GM19324 (cell line): ENCODE measurements at regions not wholly inside any gene's neighbourhood (a gene's known extent, or its start where the extent isn't known, plus 50 kb on each side); places are given as distances from the start of the nearest gene placed in this dataset.
"Not testable (repeated sequence)": the region's sequence is repeated elsewhere in the genome, so short reads cannot be mapped to it uniquely, and the experiment has no call there.

ENCODE experiments used
- ATAC-seq: cut with Tn5 transposase; IDR thresholded peaks from one replicate; pipeline ENCODE4 v1.9.1; 2021; ENCODE audit warnings: mild to moderate bottlenecking, moderate library complexity; ENCODE audit not compliant: unreplicated experiment, low FRiP score

DNA sequence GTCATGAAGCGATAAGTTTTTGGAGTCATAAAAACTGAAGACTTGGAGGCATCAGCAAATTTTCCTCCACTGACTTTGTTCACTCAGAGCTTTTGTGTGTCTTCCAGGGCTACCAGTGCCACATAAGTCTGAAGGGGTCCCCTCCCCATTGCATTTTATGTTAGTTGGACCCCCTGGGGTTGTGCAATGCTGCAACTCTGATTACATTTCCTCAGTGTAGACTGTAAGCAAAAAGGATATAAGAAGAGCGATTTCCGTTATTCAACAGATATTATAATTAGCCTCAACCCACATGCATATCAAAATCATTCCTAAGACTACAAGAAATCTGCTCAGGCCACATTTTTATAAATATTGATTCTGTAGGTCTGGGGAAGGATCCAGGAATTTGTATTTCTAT is 324.0 kb downstream of the TDRD3 start:
- no peak for ATAC-seq

- no peak for ATAC-seq
Observed at GRCh38 chr13:60720590-60720989, 323.6 kb downstream of the TDRD3 start.

- ATAC-seq: no peak
Observed at GRCh38 chr13:60716313-60716712, 319.3 kb downstream of the TDRD3 start.

DNA sequence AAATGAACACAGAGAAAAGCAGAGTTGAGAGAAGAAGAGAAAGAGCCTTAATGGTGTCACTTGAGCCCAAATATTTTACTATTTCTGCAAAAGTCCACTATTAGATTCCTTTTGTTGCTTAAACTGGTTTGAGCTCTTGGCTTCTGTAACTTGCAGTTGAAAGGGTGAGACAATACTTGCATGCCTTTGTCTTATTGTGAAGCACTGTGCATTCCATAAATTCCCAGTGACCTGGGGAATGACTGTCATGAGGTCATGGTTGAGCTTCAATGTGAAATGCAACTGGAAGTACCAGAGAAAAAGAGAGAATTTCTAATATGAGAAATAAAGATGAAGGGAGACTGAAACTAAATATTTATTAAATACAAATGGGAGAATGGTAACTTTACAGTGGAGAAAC is 310.9 kb downstream of the TDRD3 start:
- ATAC-seq: no peak

DNA sequence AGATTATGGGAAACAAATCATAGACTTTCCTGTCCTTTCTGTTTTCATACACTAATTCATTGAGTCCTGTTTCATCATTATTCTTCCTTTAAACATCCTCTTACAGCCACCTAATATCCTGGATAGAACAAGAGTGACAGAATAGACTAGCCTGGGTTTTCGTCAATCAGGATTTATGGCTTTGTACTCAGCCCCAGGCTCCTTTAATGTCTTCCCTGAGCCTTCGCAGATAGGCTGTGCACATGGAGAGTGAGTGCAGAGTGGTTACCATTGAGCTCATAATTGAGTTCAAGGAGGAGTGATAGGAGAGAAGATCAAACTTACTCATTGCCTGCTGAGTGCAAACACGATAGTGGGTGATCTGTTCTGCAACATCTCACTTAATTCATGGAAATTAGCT is 304.9 kb downstream of the TDRD3 start:
- no peak for ATAC-seq

- no peak for ATAC-seq
Observed at GRCh38 chr13:60700994-60701393, 304.0 kb downstream of the TDRD3 start.

- no peak for ATAC-seq
Observed at GRCh38 chr13:60699636-60700035, 302.6 kb downstream of the TDRD3 start.

DNA sequence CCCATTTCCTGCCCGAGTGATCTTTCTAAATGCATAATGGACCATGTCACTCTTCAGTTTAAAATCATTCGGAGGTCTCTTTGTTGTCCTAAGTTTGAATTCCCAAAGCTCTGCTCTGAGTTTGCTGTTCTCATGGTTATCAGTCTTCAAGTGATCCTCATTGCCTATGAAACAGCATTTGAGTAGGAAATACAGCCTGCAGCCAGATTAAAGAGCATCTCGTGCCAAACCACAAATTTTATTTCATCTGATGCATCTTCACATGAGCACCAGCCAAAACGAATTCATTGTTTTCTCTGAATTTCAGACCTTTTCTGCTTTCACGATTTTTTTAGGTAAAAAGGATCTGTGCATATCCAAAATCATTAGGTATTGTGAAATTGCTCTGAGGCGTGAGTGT is 299.6 kb downstream of the TDRD3 start:
- no peak for ATAC-seq

DNA sequence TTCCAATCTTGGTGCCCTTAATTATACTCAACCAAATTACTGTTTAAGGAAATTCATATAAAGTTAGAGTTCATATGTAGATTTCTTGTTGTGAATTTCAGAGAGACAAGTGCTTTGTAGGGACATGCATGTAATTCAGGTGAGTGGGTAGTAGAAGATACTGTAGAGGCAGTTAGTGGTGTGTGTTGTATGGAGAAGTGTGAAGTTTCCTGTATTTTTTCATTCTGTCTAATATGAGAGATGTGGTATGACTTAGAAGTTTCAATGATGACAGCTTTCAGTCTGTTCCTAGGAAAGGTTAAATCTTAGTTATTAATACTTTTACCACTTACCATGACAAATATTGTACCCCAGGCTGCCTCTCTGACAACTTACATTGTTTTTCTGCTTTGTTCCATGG is 294.2 kb downstream of the TDRD3 start:
- ATAC-seq: no peak

DNA sequence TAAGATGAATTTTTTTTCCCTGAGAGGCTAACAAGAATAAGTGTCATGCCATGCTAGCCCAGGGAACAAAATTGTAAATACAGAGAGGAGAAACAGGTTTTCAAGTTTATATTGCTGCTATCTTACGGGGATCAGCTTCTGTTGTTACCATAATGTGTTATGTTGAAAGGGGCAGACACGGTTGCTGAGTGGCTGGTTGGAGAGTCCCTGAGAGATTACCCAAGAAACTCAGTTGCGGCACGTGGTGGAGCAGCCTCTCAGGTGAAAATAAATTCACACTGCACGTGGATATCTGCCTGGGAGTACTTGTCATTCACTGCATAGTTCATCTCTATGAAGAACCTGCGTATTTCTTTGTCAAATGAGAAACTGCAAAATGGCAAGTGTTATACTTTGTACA is 293.6 kb downstream of the TDRD3 start:
- no peak for ATAC-seq

DNA sequence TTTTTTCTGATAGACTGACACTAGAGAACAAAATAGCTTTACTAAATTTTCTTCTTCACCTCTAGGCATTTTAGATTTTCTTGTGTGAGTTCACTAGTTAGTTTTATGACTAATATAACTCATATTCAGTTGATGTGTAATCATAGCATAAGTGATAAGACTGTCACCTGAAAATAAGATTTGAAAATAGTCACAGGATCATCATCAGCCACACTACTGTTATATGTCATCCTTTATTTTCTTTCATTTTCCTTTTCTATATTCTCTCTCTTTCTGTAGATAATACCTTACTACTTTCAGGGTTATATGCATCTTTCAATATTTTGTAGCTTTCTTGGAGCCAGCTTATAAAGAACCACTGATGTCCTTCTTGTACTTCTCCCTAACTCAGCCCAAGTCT is 292.6 kb downstream of the TDRD3 start:
- ATAC-seq: no peak

DNA sequence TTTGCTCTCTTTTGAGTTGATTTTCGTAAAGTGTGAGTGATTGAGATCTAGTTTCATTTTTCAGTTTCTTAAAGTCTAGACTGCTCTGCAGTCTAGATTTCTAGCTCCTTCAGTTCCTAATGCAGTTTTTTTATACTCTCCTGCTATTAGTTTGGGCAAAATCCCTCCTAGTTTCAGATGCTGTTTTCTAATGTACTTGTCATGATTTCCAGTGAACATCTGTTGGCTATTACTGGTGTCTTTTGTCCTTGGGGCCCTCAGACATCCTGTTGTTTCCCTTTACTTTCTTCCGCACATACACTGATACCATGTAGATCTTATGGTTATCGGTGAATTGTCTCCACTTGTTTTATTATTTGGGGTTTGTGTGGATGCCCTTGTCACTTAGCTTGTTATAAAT is 292.1 kb downstream of the TDRD3 start:
- no peak for ATAC-seq

- ATAC-seq: no peak
Observed at GRCh38 chr13:60679928-60680694, 283.1 kb downstream of the TDRD3 start.

DNA sequence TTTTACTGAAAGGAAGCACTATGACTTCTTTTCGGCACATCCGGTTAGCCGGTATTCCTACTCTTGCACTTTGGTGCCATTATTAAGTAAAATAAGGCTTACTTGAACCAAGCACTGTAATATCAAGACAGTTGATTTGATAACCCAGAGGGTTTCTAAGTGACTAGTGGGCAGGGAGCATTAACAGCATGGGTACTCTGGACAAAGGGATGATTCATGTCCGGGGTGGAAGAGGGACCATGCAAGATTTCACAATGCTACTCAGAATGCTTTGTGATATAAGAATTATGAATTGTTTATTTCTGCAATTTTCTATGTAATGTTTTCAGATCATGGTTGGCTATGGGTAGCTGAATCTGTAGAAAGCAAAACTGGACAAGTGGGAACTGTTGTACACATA is 282.1 kb downstream of the TDRD3 start:
- ATAC-seq: no peak

- no peak for ATAC-seq
Observed at GRCh38 chr13:60671386-60671785, 274.4 kb downstream of the TDRD3 start.

DNA sequence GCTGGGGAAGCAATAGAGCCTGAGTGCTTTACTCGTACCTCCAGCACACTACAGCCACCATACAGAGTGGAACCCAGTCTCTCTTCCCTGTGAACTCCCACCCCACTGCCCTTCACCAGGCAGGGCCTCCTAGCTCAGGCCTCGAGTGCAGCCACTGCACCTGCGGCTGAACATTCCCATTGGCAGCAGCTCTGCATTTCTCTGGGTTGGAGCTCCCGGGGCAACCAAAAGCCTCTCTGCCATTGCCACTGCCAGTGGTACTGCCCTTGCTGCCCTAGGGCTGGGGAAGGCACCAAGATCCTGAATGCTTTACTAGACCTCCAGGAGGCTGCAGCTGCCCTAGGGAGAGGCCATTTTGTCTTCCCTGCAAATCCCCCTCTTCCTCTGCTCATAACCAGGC is 266.8 kb downstream of the TDRD3 start:
- no peak for ATAC-seq

DNA sequence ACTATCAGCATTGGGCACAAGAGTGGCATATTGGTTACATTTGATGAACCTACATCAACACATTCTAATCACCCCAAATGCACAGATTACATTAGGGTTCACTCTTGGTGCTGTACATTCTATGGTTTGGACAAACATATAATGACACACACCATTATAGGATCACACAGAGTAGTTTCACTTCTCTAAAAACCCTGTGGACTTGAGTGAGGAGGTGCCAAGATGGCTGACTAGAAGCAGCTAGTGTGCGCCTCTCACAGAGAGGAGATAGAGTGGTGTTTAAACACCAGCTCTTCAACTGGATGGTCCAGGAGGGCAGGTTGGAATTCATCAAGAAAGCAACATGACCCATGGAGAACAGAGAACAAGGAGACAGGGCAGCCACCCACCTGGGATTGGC is 265.6 kb downstream of the TDRD3 start:
- no peak for ATAC-seq

DNA sequence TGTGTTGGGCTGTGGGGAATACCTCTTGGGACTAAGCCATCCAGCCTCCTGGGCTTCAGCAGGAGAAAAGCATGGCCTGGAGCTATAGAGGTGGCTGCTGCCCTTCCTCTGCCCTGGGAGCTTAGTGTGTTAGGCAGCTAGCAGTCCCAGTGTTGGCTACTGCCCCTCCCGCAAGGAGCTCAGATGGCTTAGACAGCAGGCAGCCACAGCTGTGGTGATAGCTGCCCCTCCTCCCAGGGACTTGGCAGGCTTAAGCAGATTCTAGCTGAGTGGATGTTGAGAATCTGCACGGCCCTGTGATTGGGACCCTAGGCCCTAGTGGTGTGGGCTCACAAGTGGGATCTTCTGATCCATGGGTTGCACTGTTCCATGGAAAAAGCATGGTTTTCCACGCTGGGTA is 264.5 kb downstream of the TDRD3 start:
- no peak for ATAC-seq

DNA sequence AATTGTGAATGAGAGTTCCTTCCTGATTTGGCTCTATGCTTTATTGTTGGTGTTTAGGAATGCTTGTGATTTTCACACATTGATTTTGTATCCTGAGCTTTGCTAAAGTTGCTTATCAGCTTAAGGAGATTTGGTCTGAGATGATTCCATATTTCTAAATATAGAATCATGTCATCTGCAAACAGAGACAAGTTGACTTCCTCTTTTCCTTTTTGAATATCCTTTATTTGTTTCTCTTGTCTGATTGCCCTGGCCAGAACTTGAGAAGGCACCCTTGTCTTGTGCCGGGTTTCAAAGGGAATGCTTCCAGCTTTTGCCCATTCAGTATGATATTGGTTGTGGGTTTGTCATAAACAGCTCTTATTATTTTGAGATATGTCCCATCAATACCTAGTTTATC is 260.6 kb downstream of the TDRD3 start:
- ATAC-seq: not testable (repeated sequence)

GRCh38 chr13:60655256-60655655 is 258.2 kb downstream of the TDRD3 start:
- ATAC-seq: no peak

DNA sequence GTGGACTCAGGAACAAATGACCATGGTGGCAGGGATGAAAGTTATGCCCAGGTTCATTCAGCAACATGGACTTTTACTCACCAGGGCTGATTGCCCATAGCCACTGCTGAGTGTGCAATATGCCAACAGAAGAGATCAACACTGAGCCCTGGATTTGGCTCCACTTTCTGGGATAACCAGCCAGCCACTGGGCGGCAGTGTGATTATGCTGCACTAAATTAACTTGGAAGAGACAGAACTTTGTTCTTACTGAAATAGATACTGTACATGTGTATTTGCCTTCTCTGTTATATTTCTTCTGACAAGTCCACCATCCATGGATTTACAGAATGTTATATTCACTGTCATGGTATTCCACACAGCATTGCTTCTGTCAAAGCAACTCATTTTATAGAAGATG is 257.4 kb downstream of the TDRD3 start:
- no peak for ATAC-seq

DNA sequence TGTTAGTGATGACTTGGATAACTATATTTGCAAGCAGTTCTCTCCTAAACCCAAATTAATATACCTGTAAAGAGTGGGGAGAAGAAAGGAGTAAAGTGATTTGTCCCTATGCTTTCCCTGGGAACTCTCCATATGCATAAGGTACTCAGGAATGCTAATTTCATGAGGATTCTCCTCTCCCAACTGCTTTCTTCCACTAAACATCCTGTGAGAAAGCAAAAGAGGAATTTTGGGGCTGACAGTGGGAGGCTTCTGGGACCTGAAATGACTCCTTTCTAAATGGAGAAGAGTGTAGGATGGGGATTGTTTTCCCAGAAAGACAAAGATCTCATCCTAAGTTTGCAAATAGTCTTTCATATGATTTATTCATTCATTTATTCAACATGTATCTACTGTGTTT is 250.5 kb downstream of the TDRD3 start:
- no peak for ATAC-seq

DNA sequence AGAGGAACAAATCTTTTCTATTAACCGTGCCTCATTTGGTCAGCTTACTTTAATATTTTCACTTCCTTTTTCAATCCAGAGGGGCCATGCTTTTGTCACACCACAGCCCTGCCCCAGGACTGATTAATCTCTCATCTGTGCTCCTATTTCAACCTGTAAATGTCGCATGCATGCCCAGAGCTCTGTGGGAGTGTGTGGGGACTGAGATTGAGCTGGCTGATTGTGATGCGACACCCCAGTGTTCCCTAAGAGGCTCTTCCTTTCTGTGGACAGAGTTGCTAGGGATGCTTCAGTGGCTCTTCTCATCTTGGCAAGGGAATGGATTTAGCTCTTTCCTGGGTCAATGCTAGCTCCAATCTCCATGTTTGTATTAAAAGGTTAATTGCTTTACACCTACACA is 249.6 kb downstream of the TDRD3 start:
- ATAC-seq: no peak
